ENCODE measurements at regions not wholly inside any gene's neighbourhood (a gene's known extent, or its start where the extent isn't known, plus 50 kb on each side); places are given as distances from the start of the nearest gene placed in this dataset.

GRCh38 chr4:149985981-149986380, 92.3 kb upstream of the DCLK2 start (continued):
- TF ChIP-seq BRF1 (IDR thresholded peaks at IDR 0.05; ENCODE audit: borderline replicate concordance, extremely low read depth, insufficient read length) (no peak), ZNF174 (CRISPR knock-in tag; IDR thresholded peaks at IDR 0.05) (no peak)

GRCh38 chr4:149986917-149987316, 91.3 kb upstream of the DCLK2 start:
- Histone ChIP-seq H2AFZ (ENCODE audit: low read depth, low read length) (0 out of 2 replicates have a peak overlapping the region, but pooled peaks have one; percentile 16), H3K27ac (ENCODE audit: extremely low read depth, low read depth, low read length) (no peak overlapping the region), H3K4me2 (ENCODE audit: insufficient read depth, low read length) (no peak overlapping the region), H3K4me3 (no peak overlapping the region), H3K4me1 (replicated peaks in 1 of 2; ENCODE audit: control insufficient read depth in 2 of 2, insufficient read depth in 2 of 2, low read length in 2 of 2) (no peaks in the 10 kb centered on the region; a peak in 1 of 5 replicates), H3K27me3 (ENCODE audit: control insufficient read depth in 2 of 2, insufficient read depth in 2 of 2, low read length in 2 of 2) (no peaks in the 10 kb centered on the region), H3K9ac (ENCODE audit: insufficient read depth in 1 of 2, low read depth in 2 of 2, low read length in 2 of 2) (no peak overlapping the region), H3K9me1 (ENCODE audit: control insufficient read depth, insufficient read depth, low read length) (no peaks in the 10 kb centered on the region), H4K20me1 (replicated peaks; ENCODE audit: control insufficient read depth, insufficient read depth, low read length) (no peaks in the 10 kb centered on the region), H3K36me3 (ENCODE audit: control insufficient read depth, insufficient read depth, low read length) (no peaks in the 10 kb centered on the region), H3K9me3 (replicated peaks; ENCODE audit: control insufficient read depth, insufficient read depth, low read depth, low read length) (no peaks in the 10 kb centered on the region), H3K79me2 (ENCODE audit: control insufficient read depth, insufficient read depth, low read length) (no peaks in the 10 kb centered on the region)
- in situ Hi-C loops (cut with MboI): loop anchor here (25.0 kb wide), 1 partner anchor 225 kb away; no protein-coding TSS in a partner anchor
- WGBS (ENCODE audit: insufficient coverage, low coverage, missing lambda C conversion rate): 2% methylated on average over 3 of the region's 3 CpGs
- ChIA-PET CTCF (ENCODE audit: low intra/inter-chr PET ratio) (no interaction called here), POLR2A (no interaction called here)
- no peak for TF ChIP-seq NCOA6 (IDR thresholded peaks at IDR 0.05)
- TF ChIP-seq CLOCK (CRISPR knock-in tag; IDR thresholded peaks at IDR 0.05; ENCODE audit: borderline replicate concordance): no peak
- TF ChIP-seq KAT2B (IDR thresholded peaks at IDR 0.05; ENCODE audit: low read depth, low read length): no peak
- TF ChIP-seq TFE3 (CRISPR knock-in tag; IDR thresholded peaks at IDR 0.05): no peak
- TF ChIP-seq ZFP1 (CRISPR knock-in tag; IDR thresholded peaks at IDR 0.05): no peak
- TF ChIP-seq HES1 (IDR thresholded peaks at IDR 0.05; ENCODE audit: low read depth): no peak
- TF ChIP-seq YY1 (IDR thresholded peaks at IDR 0.05; ENCODE audit: borderline replicate concordance in 1 of 3, control insufficient read depth in 1 of 3, extremely low read depth in 1 of 3, insufficient read depth in 3 of 3, insufficient read length in 1 of 3, insufficient replicate concordance in 2 of 3, low read depth in 1 of 3, low read length in 2 of 3): no peak
- no peak for TF ChIP-seq ZNF699 (CRISPR knock-in tag; IDR thresholded peaks at IDR 0.05; ENCODE audit: insufficient replicate concordance)
- ATAC-seq: no peak
- intact Hi-C loops (cut with micrococcal nuclease): no loop called here
- DNase-seq (ENCODE audit: extremely low read depth in 1 of 4, low spot score in 3 of 4): no peak
- BruUV-seq (replicated peaks): no TSS peak
- FAIRE-seq: no peak

All from K562 (cell line).